H1 (cell line): ENCODE measurements at regions not wholly inside any gene's neighbourhood (a gene's known extent, or its start where the extent isn't known, plus 50 kb on each side); places are given as distances from the start of the nearest gene placed in this dataset.

ENCODE experiments used
- CTCF ChIA-PET: fragments of 300-600 bp; sonication (Branson Sonifier 250); formaldehyde crosslinking; loops from one replicate; lab custom pipeline; 2021; ENCODE audit not compliant: partially characterized antibody; lab: Charles Lee
- POLR2A ChIA-PET: fragments of 300-600 bp; sonication (Branson Sonifier 250); formaldehyde crosslinking; loops from one replicate; lab custom pipeline; 2021; ENCODE audit warnings: inconsistent platforms; ENCODE audit not compliant: partially characterized antibody; lab: Charles Lee
- DNase-seq, 2 experiments: peaks; one replicate each; pipeline versions ENCODE4 v3.0.0 to v3.0.0-alpha.2; 2010 to 2022; ENCODE audit warnings: low spot score in 2 of 2, low read depth in 1 of 2, mixed read lengths in 1 of 2
- FAIRE-seq: peaks from 2 replicates; lab custom pipeline; 2011; peaks lifted over from hg19 to GRCh38; lab: Jason Lieb, UNC
- H2AFZ ChIP-seq: 2 replicates; pipeline ENCODE4 v1.8.1; 2012; ENCODE audit warnings: low read length, inconsistent platforms
- H2AK5ac ChIP-seq: 2 replicates; pipeline ENCODE4 v1.6.1; 2013; ENCODE audit warnings: low read depth, low read length
- H2BK120ac ChIP-seq: replicated peaks from 2 replicates; pipeline ENCODE3; 2013; ENCODE audit warnings: low read depth, low read length, inconsistent platforms
- H2BK12ac ChIP-seq: 2 replicates; pipeline ENCODE4 v1.6.1; 2013; ENCODE audit warnings: low read depth, low read length
- H2BK15ac ChIP-seq: 2 replicates; pipeline ENCODE4 v1.6.1; 2013; ENCODE audit warnings: low read length
- H2BK20ac ChIP-seq: 2 replicates; pipeline ENCODE4 v1.6.1; 2013; ENCODE audit warnings: low read length
- H2BK5ac ChIP-seq: 2 replicates; pipeline ENCODE4 v1.6.1; 2013; ENCODE audit warnings: low read depth, low read length
- H3K14ac ChIP-seq: 2 replicates; pipeline ENCODE4 v1.6.1; 2013; ENCODE audit warnings: inconsistent platforms; ENCODE audit not compliant: insufficient read length
- H3K18ac ChIP-seq: 2 replicates; pipeline ENCODE4 v1.6.1; 2013; ENCODE audit warnings: low read length; ENCODE audit errors: extremely low read depth
- H3K23ac ChIP-seq: 2 replicates; pipeline ENCODE4 v1.6.1; 2013; ENCODE audit warnings: inconsistent platforms; ENCODE audit not compliant: insufficient read length
- H3K23me2 ChIP-seq: 2 replicates; pipeline ENCODE4 v1.6.1; 2013; ENCODE audit warnings: low read depth, low read length
- H3K27ac ChIP-seq: 2 replicates; pipeline ENCODE4 v1.6.1; 2011; ENCODE audit warnings: low read depth, low read length, inconsistent platforms
- H3K27me3 ChIP-seq, 4 experiments: replicated peaks in 1 of 4; 1 replicate in 1 of 4; 2 replicates in 3 of 4; pipeline versions ENCODE4 v1.6.1 to v1.8.1; 2011 to 2013; ENCODE audit warnings: low read length in 3 of 4, mild to moderate bottlenecking in 3 of 4, inconsistent platforms in 2 of 4, mixed read lengths in 2 of 4, moderate library complexity in 1 of 4; ENCODE audit not compliant: control insufficient read depth in 3 of 4, insufficient read depth in 3 of 4; ENCODE audit errors: extremely low read depth in 1 of 4
- H3K36me3 ChIP-seq, 4 experiments: 2 replicates each; pipeline versions ENCODE4 v1.6.1 to v1.8.1; 2011 to 2013; ENCODE audit warnings: mild to moderate bottlenecking in 4 of 4, low read length in 3 of 4, moderate library complexity in 2 of 4, control low read depth in 1 of 4, inconsistent platforms in 1 of 4; ENCODE audit not compliant: insufficient read depth in 4 of 4, control insufficient read depth in 2 of 4
- H3K4ac ChIP-seq: replicated peaks from 2 replicates; pipeline ENCODE3; 2013; ENCODE audit warnings: low read length, low read depth, mixed read lengths, inconsistent platforms; ENCODE audit not compliant: insufficient read length
- H3K4me1 ChIP-seq, 4 experiments: replicated peaks in 1 of 4; 1 replicate in 1 of 4; 2 replicates in 3 of 4; pipeline versions ENCODE4 v1.6.1 to v1.8.1; 2011 to 2013; ENCODE audit warnings: low read length in 3 of 4, inconsistent platforms in 2 of 4, mixed read lengths in 1 of 4; ENCODE audit not compliant: insufficient read depth in 4 of 4, control insufficient read depth in 3 of 4
- H3K4me2 ChIP-seq, 2 experiments: 2 replicates each; pipeline versions ENCODE4 v1.6.1 to v1.8.1; 2011 to 2013; ENCODE audit warnings: low read depth in 2 of 2, low read length in 2 of 2, control low read depth in 1 of 2, inconsistent platforms in 1 of 2, mild to moderate bottlenecking in 1 of 2; ENCODE audit not compliant: insufficient read depth in 1 of 2
- H3K4me3 ChIP-seq, 4 experiments: fragments of 200-600, 300-600 bp in 1 of 4; sonication (generic), shearing (Covaris generic), sonication (Bioruptor Twin) in 1 of 4; 2 replicates each; pipeline versions ENCODE4 v1.5.1 to v1.8.1; 2011 to 2016; ENCODE audit warnings: low read length in 4 of 4, low read depth in 3 of 4, control low read depth in 2 of 4, inconsistent platforms in 2 of 4, mild to moderate bottlenecking in 2 of 4, mixed read lengths in 1 of 4, moderate library complexity in 1 of 4; ENCODE audit not compliant: insufficient read depth in 2 of 4; ENCODE audit errors: extremely low read depth in 1 of 4
- H3K56ac ChIP-seq: replicated peaks from 2 replicates; pipeline ENCODE3; 2013; ENCODE audit warnings: low read depth, mild to moderate bottlenecking, mixed read lengths, low read length, inconsistent platforms; ENCODE audit not compliant: insufficient read length
- H3K79me1 ChIP-seq: 2 replicates; pipeline ENCODE4 v1.6.1; 2013; ENCODE audit warnings: low read depth, low read length, control low read depth
- H3K79me2 ChIP-seq, 2 experiments: 2 replicates each; pipeline versions ENCODE4 v1.6.1 to v1.8.1; 2012 to 2013; ENCODE audit warnings: low read length in 2 of 2, mild to moderate bottlenecking in 2 of 2, inconsistent platforms in 1 of 2; ENCODE audit not compliant: insufficient read depth in 2 of 2, control insufficient read depth in 1 of 2
- H3K9ac ChIP-seq, 4 experiments: replicated peaks in 1 of 4; 1 replicate in 1 of 4; 2 replicates in 3 of 4; pipeline versions ENCODE4 v1.6.1 to v1.8.1; 2011 to 2013; ENCODE audit warnings: low read depth in 3 of 4, low read length in 3 of 4, control low read depth in 2 of 4, mild to moderate bottlenecking in 2 of 4, moderate library complexity in 2 of 4, inconsistent platforms in 1 of 4; ENCODE audit errors: extremely low read depth in 1 of 4
- H3K9me3 ChIP-seq, 2 experiments: 2 replicates each; pipeline versions ENCODE4 v1.6.1 to v1.8.1; 2012 to 2013; ENCODE audit warnings: mild to moderate bottlenecking in 2 of 2, moderate library complexity in 2 of 2, control low read depth in 1 of 2, inconsistent platforms in 1 of 2, low read depth in 1 of 2, low read length in 1 of 2, mixed read lengths in 1 of 2; ENCODE audit not compliant: insufficient read depth in 2 of 2
- H4K20me1 ChIP-seq, 2 experiments: replicated peaks in 1 of 2; 2 replicates each; pipeline versions ENCODE3 to v1.8.1; 2011 to 2013; ENCODE audit warnings: inconsistent platforms in 2 of 2, low read length in 2 of 2, mild to moderate bottlenecking in 1 of 2; ENCODE audit not compliant: insufficient read depth in 2 of 2, control insufficient read depth in 1 of 2
- H4K5ac ChIP-seq: 2 replicates; pipeline ENCODE4 v1.6.1; 2013; ENCODE audit warnings: low read length, low read depth, mixed read lengths, inconsistent platforms; ENCODE audit not compliant: insufficient read length
- H4K8ac ChIP-seq: 2 replicates; pipeline ENCODE4 v1.8.0; 2013; ENCODE audit warnings: mild to moderate bottlenecking, moderate library complexity, low read length, inconsistent platforms; ENCODE audit not compliant: insufficient read depth; ENCODE audit errors: extremely low read depth
- H4K91ac ChIP-seq: replicated peaks from 2 replicates; pipeline ENCODE3; 2013; ENCODE audit warnings: low read length, mixed read lengths, inconsistent platforms; ENCODE audit not compliant: insufficient read length
- ASH2L ChIP-seq: fragments of 200-600, 300-600 bp; sonication (generic); IDR thresholded peaks from one replicate; pipeline ENCODE4 v1.7.1; 2017; ENCODE audit warnings: low read length
- CTCF ChIP-seq, 3 experiments: IDR thresholded peaks; 1 replicate in 2 of 3; 2 replicates in 1 of 3; pipeline versions ENCODE4 v1.5.1 to v1.6.1; 2011; ENCODE audit warnings: low read length in 3 of 3, mild to moderate bottlenecking in 3 of 3, inconsistent platforms in 2 of 3, low read depth in 1 of 3, moderate library complexity in 1 of 3; ENCODE audit not compliant: insufficient read depth in 1 of 3; ENCODE audit errors: control extremely low read depth in 1 of 3
- EGR1 ChIP-seq: IDR thresholded peaks from 2 replicates; pipeline ENCODE4 v1.6.1; 2011; ENCODE audit warnings: low read depth, low read length, borderline replicate concordance
- EP300 ChIP-seq, 2 experiments: IDR thresholded peaks; 1 replicate in 1 of 2; 2 replicates in 1 of 2; pipeline ENCODE4 v1.6.1; 2011 to 2012; ENCODE audit warnings: low read depth in 2 of 2, low read length in 2 of 2, mild to moderate bottlenecking in 2 of 2, borderline replicate concordance in 1 of 2, inconsistent platforms in 1 of 2, moderate library complexity in 1 of 2
- HDAC6 ChIP-seq: IDR thresholded peaks from one replicate; pipeline ENCODE4 v1.7.1; 2012; ENCODE audit warnings: low read depth, mild to moderate bottlenecking, inconsistent platforms, low read length, moderate library complexity
- JUN ChIP-seq: IDR thresholded peaks from 2 replicates; pipeline ENCODE4 v1.6.1; 2011; ENCODE audit warnings: low read depth, mild to moderate bottlenecking, improper control_type of control experiment, low read length
- NRF1 ChIP-seq: IDR thresholded peaks from 2 replicates; pipeline ENCODE4 v1.6.1; 2011; ENCODE audit warnings: mild to moderate bottlenecking, low read depth, low read length, improper control_type of control experiment
- POLR2A ChIP-seq, 2 experiments: IDR thresholded peaks; 1 replicate in 1 of 2; 2 replicates in 1 of 2; pipeline ENCODE4 v1.6.1; 2011; ENCODE audit warnings: low read depth in 2 of 2, low read length in 2 of 2, mild to moderate bottlenecking in 2 of 2; ENCODE audit errors: control extremely low read depth in 1 of 2
- TEAD4 ChIP-seq: IDR thresholded peaks from 2 replicates; pipeline ENCODE4 v1.6.1; 2012; ENCODE audit warnings: low read depth, low read length, inconsistent platforms, mixed read lengths
- YY1 ChIP-seq: IDR thresholded peaks from 2 replicates; pipeline ENCODE4 v1.6.1; 2011; ENCODE audit warnings: low read depth, mild to moderate bottlenecking, low read length
- WGBS, 2 experiments: shearing (Covaris generic) in 1 of 2; methylation state at CpG; one replicate each; pipeline versions ENCODE4 v1.1.6 to v1.1.7; 2013 to 2015; ENCODE audit warnings: low lambda C conversion rate in 2 of 2, mixed read lengths in 2 of 2, inconsistent platforms in 1 of 2, low coverage in 1 of 2, missing lambda C conversion rate in 1 of 2; ENCODE audit not compliant: insufficient replicate concordance in 2 of 2, insufficient coverage in 1 of 2, insufficient read length in 1 of 2; ENCODE audit errors: extremely low coverage in 1 of 2, missing lambda C conversion rate in 1 of 2; 5-methylcytosine and 5-hydroxymethylcytosine counted together

- Histone ChIP-seq H3K23me2 (no peaks in the 10 kb centered on the region), H3K27me3 (no peaks in the 10 kb centered on the region), H3K4me3 (peak overlapping the region in 1 of 4 experiments; percentile 26; a peak in 1 of 8 replicates), H4K91ac (peak overlapping the region; percentile 92), H3K79me1 (no peaks in the 10 kb centered on the region), H3K14ac (no peak overlapping the region), H2BK5ac (peak overlapping the region; percentile 99; the same call in 1 of the 2 replicates), H3K23ac (no peak overlapping the region), H3K18ac (peak overlapping the region; percentile 86; the same call in 1 of the 2 replicates), H3K4me2 (peak overlapping the region; percentile 46 to 92), H2AFZ (no peak overlapping the region), H4K5ac (peak overlapping the region; percentile 71), H2BK20ac (peak overlapping the region; percentile 63; the same call in 1 of the 2 replicates), H2BK15ac (no peak overlapping the region), H3K9me3 (peaks cover 4 to 8% of the 10 kb centered on the region in 2 experiments; a peak in 1 of 4 replicates), H3K27ac (peak overlapping the region; percentile 70; the same call in 1 of the 2 replicates), H4K20me1 (no peaks in the 10 kb centered on the region), H2BK120ac (peak overlapping the region; percentile 45), H4K8ac (no peak overlapping the region), H2AK5ac (peak overlapping the region; percentile 75; the same call in 1 of the 2 replicates), H3K56ac (no peak overlapping the region), H2BK12ac (peak overlapping the region; percentile 88; the same call in 1 of the 2 replicates), H3K4ac (no peak overlapping the region), H3K79me2 (no peaks in the 10 kb centered on the region), H3K4me1 (peaks cover 0 to 7% (median 6%) of the 10 kb centered on the region in 4 experiments; a peak in 3 of 7 replicates), H3K36me3 (no peaks in the 10 kb centered on the region; a peak in 2 of 8 replicates), H3K9ac (no peak overlapping the region)
- ChIA-PET POLR2A (no interaction called here), CTCF (interaction anchor here (1.0 to 1.5 kb wide), 3 partner anchors 11 to 327 kb away, joined by 3 to 4 read pairs (median 3); no protein-coding TSS in a partner anchor)
- DNase-seq (peak in 1 of 2 experiments; percentile 57), FAIRE-seq (peak; percentile 85)
- 5% methylated on average over 5 of the region's 5 CpGs; no CpG with 5 or more reads in 1 of the 2 experiments for WGBS, 2 experiments
- 0 out of 2 replicates have a peak, but pooled peaks have one; percentile 12 for TF ChIP-seq YY1
- TF ChIP-seq EP300 (IDR thresholded peaks at IDR 0.05; ENCODE audit: borderline replicate concordance in 1 of 2, low read depth in 2 of 2, low read length in 2 of 2): peak in 1 of 2 experiments; percentile 26; a peak in 1 of 3 replicates
- no peak for TF ChIP-seq TEAD4
- no peak for TF ChIP-seq EGR1
- TF ChIP-seq CTCF (IDR thresholded peaks at IDR 0.05; ENCODE audit: control extremely low read depth in 1 of 3, insufficient read depth in 1 of 3, low read depth in 1 of 3, low read length in 3 of 3): no peak
- TF ChIP-seq POLR2A (IDR thresholded peaks at IDR 0.05; ENCODE audit: control extremely low read depth in 1 of 2, low read depth in 2 of 2, low read length in 2 of 2): peak in 1 of 2 experiments; percentile 31; a peak in 1 of 3 replicates
- no peak for TF ChIP-seq JUN
- TF ChIP-seq ASH2L: peak; percentile 58
- TF ChIP-seq NRF1: no peak
- no peak for TF ChIP-seq HDAC6
Measured at GRCh38 chr2:4381049-4381448, 677.7 kb downstream of the DCDC2C start.
